ENCODE measurements at regions not wholly inside any gene's neighbourhood (a gene's known extent, or its start where the extent isn't known, plus 50 kb on each side); places are given as distances from the start of the nearest gene placed in this dataset.

DNA sequence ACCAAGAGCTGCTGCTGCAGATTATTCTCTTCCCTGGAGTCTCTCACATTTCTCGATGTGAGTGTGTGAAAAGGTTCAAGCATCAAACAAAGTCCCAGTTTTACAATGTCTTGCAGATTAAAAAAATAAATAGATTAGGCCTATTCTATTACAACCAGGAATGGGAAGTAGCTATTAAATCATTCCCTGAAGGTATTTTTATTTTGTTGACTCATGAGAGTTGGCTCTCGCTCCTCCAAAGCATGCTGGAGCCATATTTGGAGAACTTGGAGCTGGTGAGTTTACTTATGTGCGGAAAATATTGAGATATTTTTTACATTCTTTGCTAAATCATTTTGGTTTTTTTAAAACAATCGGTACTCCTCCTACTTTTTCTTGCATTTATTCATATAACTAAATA is 572.3 kb downstream of the ETNK1 start:
- CTCF ChIA-PET: interaction anchor here (0.6 to 0.7 kb wide), 4 partner anchors 8 to 1509 kb away, joined by 3 read pairs; no protein-coding TSS in a partner anchor
- Histone ChIP-seq H3K4me1 (ENCODE audit: control insufficient read depth, insufficient read depth, low read length) (no peaks in the 10 kb centered on the region), H3K27ac (ENCODE audit: extremely low read depth, low read depth, low read length) (no peak overlapping the region), H3K9me3 (ENCODE audit: control insufficient read depth, insufficient read depth, low read depth, low read length) (no peaks in the 10 kb centered on the region), H3K4me3 (ENCODE audit: low read depth, low read length) (no peak overlapping the region), H3K36me3 (ENCODE audit: control insufficient read depth in 2 of 2, insufficient read depth in 1 of 2, low read length in 2 of 2) (no peaks in the 10 kb centered on the region)
- TF ChIP-seq ZNF843 (tag by site-specific recombination; IDR thresholded peaks at IDR 0.05) (no peak), KLF16 (tag by site-specific recombination; IDR thresholded peaks at IDR 0.05) (no peak), ZNF174 (tag by site-specific recombination; IDR thresholded peaks at IDR 0.05) (no peak), ZNF792 (tag by site-specific recombination; IDR thresholded peaks at IDR 0.05) (no peak), ZNF654 (tag by site-specific recombination; IDR thresholded peaks at IDR 0.05; ENCODE audit: low read depth) (no peak), ZNF624 (tag by site-specific recombination; IDR thresholded peaks at IDR 0.05) (no peak), ZNF10 (tag by site-specific recombination; IDR thresholded peaks at IDR 0.05) (no peak), KLF7 (tag by site-specific recombination; IDR thresholded peaks at IDR 0.05; ENCODE audit: borderline replicate concordance) (no peak), ZNF214 (tag by site-specific recombination; IDR thresholded peaks at IDR 0.05; ENCODE audit: borderline replicate concordance) (no peak), ZNF37A (tag by site-specific recombination; IDR thresholded peaks at IDR 0.05) (no peak), SP2 (tag by site-specific recombination; IDR thresholded peaks at IDR 0.05) (no peak), ZNF561 (tag by site-specific recombination; IDR thresholded peaks at IDR 0.05; ENCODE audit: borderline replicate concordance) (no peak), ZNF664 (tag by site-specific recombination; IDR thresholded peaks at IDR 0.05) (no peak), HOXD13 (CRISPR knock-in tag; IDR thresholded peaks at IDR 0.05; ENCODE audit: borderline replicate concordance) (no peak), ZNF510 (tag by site-specific recombination; IDR thresholded peaks at IDR 0.05; ENCODE audit: insufficient replicate concordance) (no peak), ZNF223 (tag by site-specific recombination; IDR thresholded peaks at IDR 0.05) (no peak)
- TF ChIP-seq, protein P1, sequence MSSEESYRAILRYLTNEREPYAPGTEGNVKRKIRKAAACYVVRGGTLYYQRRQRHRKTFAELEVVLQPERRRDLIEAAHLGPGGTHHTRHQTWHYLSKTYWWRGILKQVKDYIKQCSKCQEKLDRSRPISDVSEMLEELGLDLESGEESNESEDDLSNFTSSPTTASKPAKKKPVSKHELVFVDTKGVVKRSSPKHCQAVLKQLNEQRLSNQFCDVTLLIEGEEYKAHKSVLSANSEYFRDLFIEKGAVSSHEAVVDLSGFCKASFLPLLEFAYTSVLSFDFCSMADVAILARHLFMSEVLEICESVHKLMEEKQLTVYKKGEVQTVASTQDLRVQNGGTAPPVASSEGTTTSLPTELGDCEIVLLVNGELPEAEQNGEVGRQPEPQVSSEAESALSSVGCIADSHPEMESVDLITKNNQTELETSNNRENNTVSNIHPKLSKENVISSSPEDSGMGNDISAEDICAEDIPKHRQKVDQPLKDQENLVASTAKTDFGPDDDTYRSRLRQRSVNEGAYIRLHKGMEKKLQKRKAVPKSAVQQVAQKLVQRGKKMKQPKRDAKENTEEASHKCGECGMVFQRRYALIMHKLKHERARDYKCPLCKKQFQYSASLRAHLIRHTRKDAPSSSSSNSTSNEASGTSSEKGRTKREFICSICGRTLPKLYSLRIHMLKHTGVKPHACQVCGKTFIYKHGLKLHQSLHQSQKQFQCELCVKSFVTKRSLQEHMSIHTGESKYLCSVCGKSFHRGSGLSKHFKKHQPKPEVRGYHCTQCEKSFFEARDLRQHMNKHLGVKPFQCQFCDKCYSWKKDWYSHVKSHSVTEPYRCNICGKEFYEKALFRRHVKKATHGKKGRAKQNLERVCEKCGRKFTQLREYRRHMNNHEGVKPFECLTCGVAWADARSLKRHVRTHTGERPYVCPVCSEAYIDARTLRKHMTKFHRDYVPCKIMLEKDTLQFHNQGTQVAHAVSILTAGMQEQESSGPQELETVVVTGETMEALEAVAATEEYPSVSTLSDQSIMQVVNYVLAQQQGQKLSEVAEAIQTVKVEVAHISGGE (tag by site-specific recombination; conservative IDR thresholded peaks at IDR 0.05; ENCODE audit: low read depth): no peak
- TF ChIP-seq, protein P2, sequence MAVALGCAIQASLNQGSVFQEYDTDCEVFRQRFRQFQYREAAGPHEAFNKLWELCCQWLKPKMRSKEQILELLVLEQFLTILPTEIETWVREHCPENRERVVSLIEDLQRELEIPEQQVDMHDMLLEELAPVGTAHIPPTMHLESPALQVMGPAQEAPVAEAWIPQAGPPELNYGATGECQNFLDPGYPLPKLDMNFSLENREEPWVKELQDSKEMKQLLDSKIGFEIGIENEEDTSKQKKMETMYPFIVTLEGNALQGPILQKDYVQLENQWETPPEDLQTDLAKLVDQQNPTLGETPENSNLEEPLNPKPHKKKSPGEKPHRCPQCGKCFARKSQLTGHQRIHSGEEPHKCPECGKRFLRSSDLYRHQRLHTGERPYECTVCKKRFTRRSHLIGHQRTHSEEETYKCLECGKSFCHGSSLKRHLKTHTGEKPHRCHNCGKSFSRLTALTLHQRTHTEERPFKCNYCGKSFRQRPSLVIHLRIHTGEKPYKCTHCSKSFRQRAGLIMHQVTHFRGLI (tag by site-specific recombination; IDR thresholded peaks at IDR 0.05): no peak
- TF ChIP-seq, protein P3, sequence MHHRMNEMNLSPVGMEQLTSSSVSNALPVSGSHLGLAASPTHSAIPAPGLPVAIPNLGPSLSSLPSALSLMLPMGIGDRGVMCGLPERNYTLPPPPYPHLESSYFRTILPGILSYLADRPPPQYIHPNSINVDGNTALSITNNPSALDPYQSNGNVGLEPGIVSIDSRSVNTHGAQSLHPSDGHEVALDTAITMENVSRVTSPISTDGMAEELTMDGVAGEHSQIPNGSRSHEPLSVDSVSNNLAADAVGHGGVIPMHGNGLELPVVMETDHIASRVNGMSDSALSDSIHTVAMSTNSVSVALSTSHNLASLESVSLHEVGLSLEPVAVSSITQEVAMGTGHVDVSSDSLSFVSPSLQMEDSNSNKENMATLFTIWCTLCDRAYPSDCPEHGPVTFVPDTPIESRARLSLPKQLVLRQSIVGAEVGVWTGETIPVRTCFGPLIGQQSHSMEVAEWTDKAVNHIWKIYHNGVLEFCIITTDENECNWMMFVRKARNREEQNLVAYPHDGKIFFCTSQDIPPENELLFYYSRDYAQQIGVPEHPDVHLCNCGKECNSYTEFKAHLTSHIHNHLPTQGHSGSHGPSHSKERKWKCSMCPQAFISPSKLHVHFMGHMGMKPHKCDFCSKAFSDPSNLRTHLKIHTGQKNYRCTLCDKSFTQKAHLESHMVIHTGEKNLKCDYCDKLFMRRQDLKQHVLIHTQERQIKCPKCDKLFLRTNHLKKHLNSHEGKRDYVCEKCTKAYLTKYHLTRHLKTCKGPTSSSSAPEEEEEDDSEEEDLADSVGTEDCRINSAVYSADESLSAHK (tag by site-specific recombination; IDR thresholded peaks at IDR 0.05): no peak
- POLR2A ChIA-PET: no interaction called here

- Histone ChIP-seq H3K4me1 (ENCODE audit: control insufficient read depth, insufficient read depth, low read length) (no peaks in the 10 kb centered on the region), H3K36me3 (ENCODE audit: control insufficient read depth in 2 of 2, insufficient read depth in 1 of 2, low read length in 2 of 2) (no peaks in the 10 kb centered on the region), H3K27ac (ENCODE audit: extremely low read depth, low read depth, low read length) (no peak overlapping the region), H3K4me3 (ENCODE audit: low read depth, low read length) (no peak overlapping the region), H3K9me3 (ENCODE audit: control insufficient read depth, insufficient read depth, low read depth, low read length) (no peaks in the 10 kb centered on the region)
- ChIA-PET POLR2A (no interaction called here), CTCF (interaction anchor here (0.8 to 0.9 kb wide), 2 partner anchors 22 to 1860 kb away, joined by 4 read pairs; no protein-coding TSS in a partner anchor)
- no peak for TF ChIP-seq ZNF837 (tag by site-specific recombination; IDR thresholded peaks at IDR 0.05)
- TF ChIP-seq HOXC10 (CRISPR knock-in tag; IDR thresholded peaks at IDR 0.05): no peak
- TF ChIP-seq, protein P4, sequence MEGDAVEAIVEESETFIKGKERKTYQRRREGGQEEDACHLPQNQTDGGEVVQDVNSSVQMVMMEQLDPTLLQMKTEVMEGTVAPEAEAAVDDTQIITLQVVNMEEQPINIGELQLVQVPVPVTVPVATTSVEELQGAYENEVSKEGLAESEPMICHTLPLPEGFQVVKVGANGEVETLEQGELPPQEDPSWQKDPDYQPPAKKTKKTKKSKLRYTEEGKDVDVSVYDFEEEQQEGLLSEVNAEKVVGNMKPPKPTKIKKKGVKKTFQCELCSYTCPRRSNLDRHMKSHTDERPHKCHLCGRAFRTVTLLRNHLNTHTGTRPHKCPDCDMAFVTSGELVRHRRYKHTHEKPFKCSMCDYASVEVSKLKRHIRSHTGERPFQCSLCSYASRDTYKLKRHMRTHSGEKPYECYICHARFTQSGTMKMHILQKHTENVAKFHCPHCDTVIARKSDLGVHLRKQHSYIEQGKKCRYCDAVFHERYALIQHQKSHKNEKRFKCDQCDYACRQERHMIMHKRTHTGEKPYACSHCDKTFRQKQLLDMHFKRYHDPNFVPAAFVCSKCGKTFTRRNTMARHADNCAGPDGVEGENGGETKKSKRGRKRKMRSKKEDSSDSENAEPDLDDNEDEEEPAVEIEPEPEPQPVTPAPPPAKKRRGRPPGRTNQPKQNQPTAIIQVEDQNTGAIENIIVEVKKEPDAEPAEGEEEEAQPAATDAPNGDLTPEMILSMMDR (tag by site-specific recombination; IDR thresholded peaks at IDR 0.05): no peak
- TF ChIP-seq OVOL3 (tag by site-specific recombination; IDR thresholded peaks at IDR 0.05): no peak
- no peak for TF ChIP-seq ZNF76 (tag by site-specific recombination; IDR thresholded peaks at IDR 0.05; ENCODE audit: borderline replicate concordance, low read depth)
- no peak for TF ChIP-seq ZNF473 (tag by site-specific recombination; IDR thresholded peaks at IDR 0.05)
- no peak for TF ChIP-seq SP3 (tag by site-specific recombination; IDR thresholded peaks at IDR 0.05)
- TF ChIP-seq ZNF114 (tag by site-specific recombination; IDR thresholded peaks at IDR 0.05): no peak
- TF ChIP-seq ZNF223 (tag by site-specific recombination; IDR thresholded peaks at IDR 0.05): no peak
- no peak for TF ChIP-seq HOXA7 (CRISPR knock-in tag; IDR thresholded peaks at IDR 0.05; ENCODE audit: borderline replicate concordance)
- TF ChIP-seq ZNF501 (tag by site-specific recombination; IDR thresholded peaks at IDR 0.05): no peak
Observed at GRCh38 chr12:23202728-23203127, 577.8 kb downstream of the ETNK1 start.
